ENCODE measurements at regions not wholly inside any gene's neighbourhood (a gene's known extent, or its start where the extent isn't known, plus 50 kb on each side); places are given as distances from the start of the nearest gene placed in this dataset.
"Not testable (repeated sequence)": the region's sequence is repeated elsewhere in the genome, so short reads cannot be mapped to it uniquely, and the experiment has no call there.

DNA sequence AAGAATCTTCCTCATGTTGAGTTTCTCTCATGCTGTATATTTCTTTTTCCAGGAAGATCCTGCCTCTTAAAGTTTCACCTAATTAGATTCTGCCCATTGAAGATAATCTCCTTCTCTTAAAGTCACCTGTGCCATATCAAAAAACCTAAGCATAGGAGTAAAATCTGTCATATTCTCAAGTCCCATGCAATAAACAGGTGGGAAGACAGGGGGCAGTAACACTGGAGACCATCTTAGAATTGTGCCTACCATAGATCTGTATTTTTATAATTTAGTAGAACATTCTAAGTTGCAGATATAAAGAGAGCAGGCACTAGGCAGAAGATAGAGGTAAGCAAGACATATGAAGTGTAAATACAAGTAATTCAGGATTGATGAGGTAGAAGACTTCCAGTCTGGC lies 763.5 kb upstream of the MANEA start:
- H3K9me3 ChIP-seq, result no peaks in the 10 kb centered on the region
- no peaks in the 10 kb centered on the region for H3K4me1 ChIP-seq
- no peak overlapping the region for H3K27ac ChIP-seq (replicated peaks in 1 of 4)
- no peak overlapping the region for H3K4me3 ChIP-seq
- no peak for DNase-seq (ENCODE audit: extremely low spot score)
- H3K27me3 ChIP-seq, result no peaks in the 10 kb centered on the region
- intact Hi-C loops (cut with DNase I), result no loop called here
- H3K36me3 ChIP-seq, result no peaks in the 10 kb centered on the region
- no peak for TF ChIP-seq EP300 (IDR thresholded peaks at IDR 0.05)
- no peak for TF ChIP-seq POLR2AphosphoS5 (IDR thresholded peaks at IDR 0.05)
- TF ChIP-seq, protein P1, sequence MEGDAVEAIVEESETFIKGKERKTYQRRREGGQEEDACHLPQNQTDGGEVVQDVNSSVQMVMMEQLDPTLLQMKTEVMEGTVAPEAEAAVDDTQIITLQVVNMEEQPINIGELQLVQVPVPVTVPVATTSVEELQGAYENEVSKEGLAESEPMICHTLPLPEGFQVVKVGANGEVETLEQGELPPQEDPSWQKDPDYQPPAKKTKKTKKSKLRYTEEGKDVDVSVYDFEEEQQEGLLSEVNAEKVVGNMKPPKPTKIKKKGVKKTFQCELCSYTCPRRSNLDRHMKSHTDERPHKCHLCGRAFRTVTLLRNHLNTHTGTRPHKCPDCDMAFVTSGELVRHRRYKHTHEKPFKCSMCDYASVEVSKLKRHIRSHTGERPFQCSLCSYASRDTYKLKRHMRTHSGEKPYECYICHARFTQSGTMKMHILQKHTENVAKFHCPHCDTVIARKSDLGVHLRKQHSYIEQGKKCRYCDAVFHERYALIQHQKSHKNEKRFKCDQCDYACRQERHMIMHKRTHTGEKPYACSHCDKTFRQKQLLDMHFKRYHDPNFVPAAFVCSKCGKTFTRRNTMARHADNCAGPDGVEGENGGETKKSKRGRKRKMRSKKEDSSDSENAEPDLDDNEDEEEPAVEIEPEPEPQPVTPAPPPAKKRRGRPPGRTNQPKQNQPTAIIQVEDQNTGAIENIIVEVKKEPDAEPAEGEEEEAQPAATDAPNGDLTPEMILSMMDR (IDR thresholded peaks at IDR 0.05), result no peak
- no peak for TF ChIP-seq POLR2A (IDR thresholded peaks at IDR 0.05; ENCODE audit: low read depth)

DNA sequence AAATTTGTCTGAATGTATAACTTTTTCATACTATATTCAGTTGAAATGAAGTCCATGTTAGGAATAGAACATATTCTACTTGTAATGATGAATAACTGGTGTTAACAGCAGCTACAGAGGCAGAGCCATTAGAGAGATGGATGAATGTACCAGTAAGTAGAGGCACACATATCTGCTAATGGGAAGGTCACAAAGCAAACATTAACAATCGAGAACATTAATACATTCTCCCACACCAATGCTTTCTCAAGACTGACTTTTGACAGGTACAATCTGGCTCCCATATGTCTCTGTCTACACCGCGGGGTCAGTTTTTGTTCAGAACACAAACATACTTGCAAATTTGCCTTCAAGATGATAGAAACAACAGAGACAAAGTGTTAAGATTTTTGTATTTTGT lies 776.0 kb upstream of the MANEA start:
- no peaks in the 10 kb centered on the region for H3K27me3 ChIP-seq
- intact Hi-C loops (cut with DNase I), result no loop called here

DNA sequence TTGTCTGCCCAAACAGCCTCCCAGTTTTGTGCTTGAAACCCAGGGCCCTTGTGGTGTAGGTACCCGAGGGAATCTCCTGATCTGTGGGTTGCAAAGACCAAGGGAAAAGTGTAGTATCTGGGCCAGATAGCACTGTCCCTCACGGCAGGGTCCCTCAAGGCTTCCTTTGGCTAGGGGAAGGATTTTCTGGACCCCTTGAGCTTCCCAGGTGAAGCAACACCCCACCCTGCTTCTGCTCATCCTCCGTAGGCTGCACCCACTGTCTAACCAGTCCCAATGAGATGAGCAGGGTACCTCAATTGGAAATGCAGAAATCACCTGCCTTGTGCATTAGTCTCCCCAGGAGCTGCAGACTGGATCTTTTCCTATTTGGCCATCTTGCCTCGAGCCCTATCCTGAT lies 791.8 kb upstream of the MANEA start:
- no peak for TF ChIP-seq POLR2A (IDR thresholded peaks at IDR 0.05; ENCODE audit: low read depth)
- no peak for TF ChIP-seq POLR2AphosphoS5 (IDR thresholded peaks at IDR 0.05)
- TF ChIP-seq, protein P1 (IDR thresholded peaks at IDR 0.05), result no peak
- TF ChIP-seq EP300 (IDR thresholded peaks at IDR 0.05), result no peak
- Histone ChIP-seq H3K9me3 (no peaks in the 10 kb centered on the region), H3K27me3 (no peaks in the 10 kb centered on the region), H3K4me3 (no peak overlapping the region), H3K27ac (replicated peaks in 1 of 4) (no peak overlapping the region), H3K36me3 (no peaks in the 10 kb centered on the region), H3K4me1 (no peaks in the 10 kb centered on the region)
- intact Hi-C loops (cut with DNase I), result no loop called here
- 63% methylated on average over 4 of the region's 4 CpGs for WGBS
- DNase-seq (ENCODE audit: extremely low spot score), result no peak

More for the DNA sequence above, 776.0 kb upstream of the MANEA start:
- WGBS, result 31% methylated on average over 3 of the region's 3 CpGs
- Histone ChIP-seq H3K36me3 (no peaks in the 10 kb centered on the region), H3K27ac (replicated peaks in 1 of 4) (no peak overlapping the region), H3K4me1 (no peaks in the 10 kb centered on the region), H3K9me3 (no peaks in the 10 kb centered on the region), H3K4me3 (no peak overlapping the region)
- no peak for DNase-seq (ENCODE audit: extremely low spot score)
- TF ChIP-seq POLR2A (IDR thresholded peaks at IDR 0.05; ENCODE audit: low read depth) (no peak), EP300 (IDR thresholded peaks at IDR 0.05) (no peak), POLR2AphosphoS5 (IDR thresholded peaks at IDR 0.05) (no peak)
- TF ChIP-seq, protein P1 (IDR thresholded peaks at IDR 0.05), result no peak

DNA sequence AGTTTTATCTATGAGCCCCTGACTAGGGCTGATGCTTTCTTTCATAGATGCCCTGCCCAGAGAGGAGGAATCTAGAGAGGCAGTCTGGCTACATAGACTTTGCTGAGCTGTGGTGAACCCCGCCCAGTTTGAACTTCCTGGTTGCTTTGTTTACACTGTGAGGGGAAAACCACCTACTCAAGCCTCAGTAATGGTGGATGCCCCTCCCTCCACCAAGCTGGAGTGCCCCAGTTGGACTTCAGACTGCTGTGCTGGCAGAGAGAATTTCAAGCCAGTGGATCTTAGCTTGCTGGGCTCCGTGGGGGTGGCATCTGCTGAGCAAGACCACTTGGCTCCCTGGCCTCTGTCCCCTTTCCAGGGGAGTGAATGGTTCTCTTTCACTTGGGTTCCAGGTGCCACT lies 792.3 kb upstream of the MANEA start:
- not testable (repeated sequence) for H3K27me3 ChIP-seq; DNase-seq (ENCODE audit: extremely low spot score)
- 83% methylated on average over 1 of the region's 2 CpGs for WGBS

DNA sequence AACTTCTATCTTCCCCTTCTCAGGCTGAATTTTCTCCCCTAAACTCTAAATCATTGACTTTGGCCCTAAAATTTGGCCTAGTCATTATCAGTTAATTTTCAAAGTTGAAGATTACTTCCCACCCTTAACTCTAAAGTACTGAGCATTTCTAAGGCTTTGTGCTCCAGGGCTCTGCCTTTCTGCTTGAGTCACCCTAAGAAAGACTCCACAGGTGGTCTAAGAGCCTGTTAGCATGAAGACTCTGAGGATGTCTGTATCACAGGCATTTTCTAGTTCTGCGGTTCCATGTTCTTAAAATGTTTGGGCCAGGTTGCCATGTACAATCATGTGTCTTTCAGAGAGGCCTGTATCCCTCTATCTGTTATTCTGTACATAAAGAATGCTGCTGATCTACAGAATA lies 808.1 kb upstream of the MANEA start:
- Histone ChIP-seq H3K4me3 (no peak overlapping the region), H3K27me3 (no peaks in the 10 kb centered on the region), H3K9me3 (no peaks in the 10 kb centered on the region), H3K4me1 (no peaks in the 10 kb centered on the region), H3K27ac (replicated peaks in 1 of 4) (no peak overlapping the region), H3K36me3 (no peaks in the 10 kb centered on the region)
- intact Hi-C loops (cut with DNase I), result no loop called here
- DNase-seq (ENCODE audit: extremely low spot score), result no peak
- no peak for TF ChIP-seq EP300 (IDR thresholded peaks at IDR 0.05)
- TF ChIP-seq POLR2AphosphoS5 (IDR thresholded peaks at IDR 0.05), result no peak
- TF ChIP-seq, protein P1 (IDR thresholded peaks at IDR 0.05), result no peak
- no peak for TF ChIP-seq POLR2A (IDR thresholded peaks at IDR 0.05; ENCODE audit: low read depth)
- 92% methylated on average over 1 of the region's 1 CpG for WGBS

More for the DNA sequence above, 792.3 kb upstream of the MANEA start:
- H3K36me3 ChIP-seq; H3K27ac ChIP-seq (replicated peaks in 1 of 4); H3K9me3 ChIP-seq; intact Hi-C loops (cut with DNase I); H3K4me3 ChIP-seq; H3K4me1 ChIP-seq: not testable (repeated sequence)
